ENCODE measurements at regions not wholly inside any gene's neighbourhood (a gene's known extent, or its start where the extent isn't known, plus 50 kb on each side); places are given as distances from the start of the nearest gene placed in this dataset.

DNA sequence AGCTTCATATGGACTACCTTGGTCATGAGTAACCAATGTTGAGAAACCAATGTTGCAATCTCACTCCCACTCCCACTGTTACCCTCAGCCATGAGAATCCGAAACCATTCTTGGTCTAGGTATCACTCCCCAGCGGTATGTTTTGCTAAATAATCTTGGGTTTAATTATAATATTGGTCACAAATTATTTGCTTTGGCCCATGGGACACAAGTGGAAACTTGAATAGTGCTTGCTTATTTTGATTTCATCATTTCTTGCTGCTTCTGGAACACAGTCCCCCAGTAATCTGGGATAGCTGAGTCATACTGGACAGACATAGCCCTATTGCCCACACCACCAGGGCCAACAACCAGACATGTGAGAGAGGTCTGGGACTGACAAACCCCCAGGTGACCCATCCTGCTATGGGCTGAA lies 171.6 kb upstream of the IPO5 start:
- H3K23me2 ChIP-seq (ENCODE audit: low read depth, low read length), result no peaks in the 10 kb centered on the region
- no peak for FAIRE-seq
- H3K79me2 ChIP-seq (ENCODE audit: control insufficient read depth in 1 of 2, insufficient read depth in 2 of 2, low read length in 2 of 2), result no peaks in the 10 kb centered on the region

More for the DNA sequence above, 171.6 kb upstream of the IPO5 start:
- H3K4me2 ChIP-seq (ENCODE audit: insufficient read depth in 1 of 2, low read depth in 2 of 2, low read length in 2 of 2), result no peak overlapping the region
- no peak overlapping the region for H4K91ac ChIP-seq (replicated peaks; ENCODE audit: insufficient read length, low read length)
- H3K27me3 ChIP-seq (replicated peaks in 1 of 4; ENCODE audit: control insufficient read depth in 3 of 4, extremely low read depth in 1 of 4, insufficient read depth in 3 of 4, low read length in 3 of 4), result no peaks in the 10 kb centered on the region
- H2BK15ac ChIP-seq (ENCODE audit: low read length), result no peak overlapping the region
- no peak overlapping the region for H2AK5ac ChIP-seq (ENCODE audit: low read depth, low read length)
- H3K14ac ChIP-seq (ENCODE audit: insufficient read length), result no peak overlapping the region
- H3K36me3 ChIP-seq (ENCODE audit: control insufficient read depth in 2 of 4, insufficient read depth in 4 of 4, low read length in 3 of 4), result no peaks in the 10 kb centered on the region
- no peak overlapping the region for H3K56ac ChIP-seq (replicated peaks; ENCODE audit: insufficient read length, low read depth, low read length)
- H2BK12ac ChIP-seq (ENCODE audit: low read depth, low read length), result no peak overlapping the region
- H3K9me3 ChIP-seq (ENCODE audit: insufficient read depth in 2 of 2, low read depth in 1 of 2, low read length in 1 of 2), result no peaks in the 10 kb centered on the region
- H4K20me1 ChIP-seq (replicated peaks in 1 of 2; ENCODE audit: control insufficient read depth in 1 of 2, insufficient read depth in 2 of 2, low read length in 2 of 2), result no peaks in the 10 kb centered on the region
- no peak overlapping the region for H2BK120ac ChIP-seq (replicated peaks; ENCODE audit: low read depth, low read length)
- CTCF ChIA-PET (ENCODE audit: partially characterized antibody), result interaction anchor here (1.0 to 1.5 kb wide), 2 partner anchors 18 to 27 kb away, joined by 3 to 6 read pairs; no protein-coding TSS in a partner anchor
- no peak overlapping the region for H2BK20ac ChIP-seq (ENCODE audit: low read length)
- no peak overlapping the region for H2AFZ ChIP-seq (ENCODE audit: low read length)
- WGBS, 2 experiments (ENCODE audit: extremely low coverage in 1 of 2, insufficient coverage in 1 of 2, insufficient read length in 1 of 2, insufficient replicate concordance in 2 of 2, low coverage in 1 of 2, low lambda C conversion rate in 2 of 2, missing lambda C conversion rate in 1 of 2), result 94% methylated on average over 2 of the region's 2 CpGs; no CpG with 5 or more reads in 1 of the 2 experiments
- H3K18ac ChIP-seq (ENCODE audit: extremely low read depth, low read length), result no peak overlapping the region
- POLR2A ChIA-PET (ENCODE audit: partially characterized antibody), result no interaction called here
- no peaks in the 10 kb centered on the region for H3K4me1 ChIP-seq (replicated peaks in 1 of 4; ENCODE audit: control insufficient read depth in 3 of 4, insufficient read depth in 4 of 4, low read length in 3 of 4)
- no peak for DNase-seq (ENCODE audit: low read depth in 1 of 2, low spot score in 2 of 2)
- H2BK5ac ChIP-seq (ENCODE audit: low read depth, low read length), result no peak overlapping the region
- no peak overlapping the region for H3K4me3 ChIP-seq (ENCODE audit: extremely low read depth in 1 of 4, insufficient read depth in 2 of 4, low read depth in 3 of 4, low read length in 4 of 4)
- H3K27ac ChIP-seq (ENCODE audit: low read depth, low read length), result no peak overlapping the region
- H3K79me1 ChIP-seq (ENCODE audit: low read depth, low read length), result no peaks in the 10 kb centered on the region
- no peak overlapping the region for H4K5ac ChIP-seq (ENCODE audit: insufficient read length, low read depth, low read length)
- H3K4ac ChIP-seq (replicated peaks; ENCODE audit: insufficient read length, low read depth, low read length), result no peak overlapping the region
- TF ChIP-seq RNF2 (IDR thresholded peaks at IDR 0.05; ENCODE audit: borderline replicate concordance, low read depth, low read length, missing control alignments, poor library complexity, severe bottlenecking) (no peak), CREB1 (IDR thresholded peaks at IDR 0.05) (no peak), KDM5A (IDR thresholded peaks at IDR 0.05; ENCODE audit: low read length) (no peak), POU5F1 (IDR thresholded peaks at IDR 0.05; ENCODE audit: low read depth, low read length) (no peak), HDAC6 (IDR thresholded peaks at IDR 0.05; ENCODE audit: low read depth, low read length) (no peak), SUZ12 (IDR thresholded peaks at IDR 0.05; ENCODE audit: low read length) (no peak), CHD1 (IDR thresholded peaks at IDR 0.05; ENCODE audit: low read depth, low read length) (no peak), RXRA (IDR thresholded peaks at IDR 0.05; ENCODE audit: insufficient read depth, low read depth, low read length) (no peak), BACH1 (IDR thresholded peaks at IDR 0.05; ENCODE audit: low read length) (no peak), TBP (IDR thresholded peaks at IDR 0.05; ENCODE audit: low read depth, low read length) (no peak), PHF8 (conservative IDR thresholded peaks at IDR 0.05; ENCODE audit: low read depth, low read length) (no peak)
- TF ChIP-seq, protein P1, sequence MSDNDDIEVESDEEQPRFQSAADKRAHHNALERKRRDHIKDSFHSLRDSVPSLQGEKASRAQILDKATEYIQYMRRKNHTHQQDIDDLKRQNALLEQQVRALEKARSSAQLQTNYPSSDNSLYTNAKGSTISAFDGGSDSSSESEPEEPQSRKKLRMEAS (IDR thresholded peaks at IDR 0.05), result no peak
- H3K23ac ChIP-seq (ENCODE audit: insufficient read length), result no peak overlapping the region
- H3K9ac ChIP-seq (replicated peaks in 1 of 4; ENCODE audit: extremely low read depth in 1 of 4, low read depth in 3 of 4, low read length in 3 of 4), result no peak overlapping the region
- no peak overlapping the region for H4K8ac ChIP-seq (ENCODE audit: extremely low read depth, insufficient read depth, low read length)
